IPS-NIHi7 (cell line): ENCODE measurements at regions not wholly inside any gene's neighbourhood (a gene's known extent, or its start where the extent isn't known, plus 50 kb on each side); places are given as distances from the start of the nearest gene placed in this dataset.
"Not testable (repeated sequence)": the region's sequence is repeated elsewhere in the genome, so short reads cannot be mapped to it uniquely, and the experiment has no call there.

Experiments
- DNase-seq: peaks from one replicate; pipeline ENCODE4 v3.0.0; 2012; ENCODE audit warnings: mixed read lengths; ENCODE audit errors: extremely low spot score

- DNase-seq: no peak
These were observed 679.3 kb upstream of the FLRT2 start for GRCh38 chr14:84850595-84850994.

GRCh38 chr14:84856751-84857534, 673.0 kb upstream of the FLRT2 start:
- no peak for DNase-seq

GRCh38 chr14:84857571-84857970, 672.4 kb upstream of the FLRT2 start:
- no peak for DNase-seq

GRCh38 chr14:84859116-84859515, 670.8 kb upstream of the FLRT2 start:
- no peak for DNase-seq

- no peak for DNase-seq
These were observed 665.2 kb upstream of the FLRT2 start for GRCh38 chr14:84864548-84865271.

GRCh38 chr14:84871734-84872133, 658.2 kb upstream of the FLRT2 start:
- DNase-seq: no peak

- no peak for DNase-seq
These were observed 655.5 kb upstream of the FLRT2 start for GRCh38 chr14:84874436-84874835.

GRCh38 chr14:84877061-84877460, 652.9 kb upstream of the FLRT2 start:
- no peak for DNase-seq

GRCh38 chr14:84882830-84883229, 647.1 kb upstream of the FLRT2 start:
- no peak for DNase-seq

- no peak for DNase-seq
These were observed 644.9 kb upstream of the FLRT2 start for GRCh38 chr14:84885061-84885460.

- DNase-seq: no peak
These were observed 638.5 kb upstream of the FLRT2 start for GRCh38 chr14:84891404-84891803.

- no peak for DNase-seq
These were observed 635.7 kb upstream of the FLRT2 start for GRCh38 chr14:84894254-84894653.

GRCh38 chr14:84922370-84922769, 607.6 kb upstream of the FLRT2 start:
- no peak for DNase-seq

- DNase-seq: no peak
These were observed 603.3 kb upstream of the FLRT2 start for GRCh38 chr14:84926656-84927055.

GRCh38 chr14:84927096-84927827, 602.7 kb upstream of the FLRT2 start:
- no peak for DNase-seq

- DNase-seq: no peak
These were observed 600.9 kb upstream of the FLRT2 start for GRCh38 chr14:84929086-84929485.

- DNase-seq: no peak
These were observed 600.1 kb upstream of the FLRT2 start for GRCh38 chr14:84929834-84930233.

- no peak for DNase-seq
These were observed 592.9 kb upstream of the FLRT2 start for GRCh38 chr14:84937016-84937415.

- DNase-seq: no peak
These were observed 592.5 kb upstream of the FLRT2 start for GRCh38 chr14:84937449-84937848.

GRCh38 chr14:84944901-84945300, 585.0 kb upstream of the FLRT2 start:
- not testable (repeated sequence) for DNase-seq

- no peak for DNase-seq
These were observed 570.0 kb upstream of the FLRT2 start for GRCh38 chr14:84959851-84960520.

- DNase-seq: no peak
These were observed 568.3 kb upstream of the FLRT2 start for GRCh38 chr14:84961637-84962036.
